Sigmoid colon (tissue), 6 donors: ENCODE measurements at regions not wholly inside any gene's neighbourhood (a gene's known extent, or its start where the extent isn't known, plus 50 kb on each side); places are given as distances from the start of the nearest gene placed in this dataset.
"Not testable (repeated sequence)": the region's sequence is repeated elsewhere in the genome, so short reads cannot be mapped to it uniquely, and the experiment has no call there.

ENCODE experiments used
- DNase-seq: peaks from one replicate; pipeline ENCODE4 v3.0.0-alpha.2; 2019
- H3K27ac ChIP-seq, 4 donors: fragments of 200-600 bp; sonication (generic); one replicate each; pipeline ENCODE4 v1.5.1; 2016 to 2019; ENCODE audit warnings: mild to moderate bottlenecking in 1 of 4
- H3K27me3 ChIP-seq, 3 donors: fragments of 200-600 bp; sonication (generic); one replicate each; pipeline ENCODE4 v1.5.1; 2019; ENCODE audit warnings: mild to moderate bottlenecking in 1 of 3
- H3K36me3 ChIP-seq, 4 donors: fragments of 200-600 bp; sonication (generic); one replicate each; pipeline ENCODE4 v1.5.1; 2016 to 2019
- H3K4me1 ChIP-seq, 4 donors: fragments of 200-600 bp; sonication (generic); one replicate each; pipeline ENCODE4 v1.5.1; 2017 to 2019
- H3K4me3 ChIP-seq, 4 donors: fragments of 200-600 bp; sonication (generic); one replicate each; pipeline ENCODE4 v1.5.1; 2017 to 2019; ENCODE audit warnings: mild to moderate bottlenecking in 2 of 4, moderate library complexity in 1 of 4
- H3K9me3 ChIP-seq, 4 donors: fragments of 200-600 bp in 3 of 4; sonication (generic) in 3 of 4; one replicate each; pipeline versions ENCODE4 v1.5.1 to v1.6.1; 2013 to 2019
- EP300 ChIP-seq, 4 donors: sonication (generic); formaldehyde crosslinking; IDR thresholded peaks; one replicate each; pipeline ENCODE4 v1.6.1; 2017; ENCODE audit warnings: antibody characterized with exemption in 4 of 4
- POLR2A ChIP-seq, 2 donors: fragments of 450-650 bp; IDR thresholded peaks; one replicate each; pipeline ENCODE4 v1.6.1; 2016; ENCODE audit warnings: antibody characterized with exemption in 2 of 2, mild to moderate bottlenecking in 2 of 2, moderate library complexity in 2 of 2
- POLR2AphosphoS5 ChIP-seq, 4 donors: sonication (generic); formaldehyde crosslinking; IDR thresholded peaks; one replicate each; pipeline ENCODE4 v1.6.1; 2017; ENCODE audit warnings: antibody characterized with exemption in 4 of 4
- WGBS, 2 donors: extraction: QIAGEN DNeasy Blood & Tissue Kit; methylation state at CpG; one replicate each; pipeline ENCODE4 v1.1.7; 2013; 5-methylcytosine and 5-hydroxymethylcytosine counted together
- intact Hi-C: fragments of 100-400 bp; cut with DNase I; formaldehyde crosslinking; loops from one replicate; pipeline ENCODE4 v1.15.1; 2023
- TF ChIP-seq, protein P1 (sequence below), 4 experiments: fragments of 450-650 bp in 3 of 4; fragments of 200-600 bp in 1 of 4; IDR thresholded peaks; one replicate each; pipeline ENCODE4 v1.5.1; 2016 to 2019; ENCODE audit warnings: antibody characterized with exemption in 4 of 4, mild to moderate bottlenecking in 3 of 4, moderate library complexity in 2 of 4
- donor health status: healthy with polysubstance abuse.
- donor health status: healthy.

DNA sequence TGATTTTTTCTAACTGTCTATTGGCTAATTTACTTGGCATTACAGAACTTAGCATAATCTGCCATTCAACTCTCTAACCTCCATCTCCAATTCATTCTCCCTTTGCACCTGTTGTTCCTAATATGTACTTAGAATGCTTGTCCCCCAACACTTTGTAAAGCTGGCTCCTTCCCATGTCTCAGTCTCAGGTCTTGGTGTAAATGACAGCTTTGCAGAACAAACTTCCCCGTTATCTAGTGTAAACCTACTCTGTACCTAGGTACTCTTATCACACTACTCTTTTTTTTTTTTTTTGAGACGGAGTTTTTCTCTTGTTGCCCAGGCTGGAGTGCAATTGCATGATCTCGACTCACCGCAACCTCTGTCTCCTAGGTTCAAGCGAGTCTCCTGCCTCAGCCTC, 77.2 kb upstream of the CTNNA1 start:
- Histone ChIP-seq H3K9me3 (peaks cover 0 to 4% (median 0%) of the 10 kb centered on the region in 4 donors), H3K27me3 (no peaks in the 10 kb centered on the region), H3K27ac (no peak overlapping the region), H3K4me1 (no peaks in the 10 kb centered on the region), H3K36me3 (no peaks in the 10 kb centered on the region), H3K4me3 (no peak overlapping the region)
- intact Hi-C loops = no loop called here
- no peak for DNase-seq
- TF ChIP-seq POLR2A (IDR thresholded peaks at IDR 0.05) (no peak), POLR2AphosphoS5 (IDR thresholded peaks at IDR 0.05) (no peak), EP300 (IDR thresholded peaks at IDR 0.05) (no peak)
- TF ChIP-seq, protein P1, sequence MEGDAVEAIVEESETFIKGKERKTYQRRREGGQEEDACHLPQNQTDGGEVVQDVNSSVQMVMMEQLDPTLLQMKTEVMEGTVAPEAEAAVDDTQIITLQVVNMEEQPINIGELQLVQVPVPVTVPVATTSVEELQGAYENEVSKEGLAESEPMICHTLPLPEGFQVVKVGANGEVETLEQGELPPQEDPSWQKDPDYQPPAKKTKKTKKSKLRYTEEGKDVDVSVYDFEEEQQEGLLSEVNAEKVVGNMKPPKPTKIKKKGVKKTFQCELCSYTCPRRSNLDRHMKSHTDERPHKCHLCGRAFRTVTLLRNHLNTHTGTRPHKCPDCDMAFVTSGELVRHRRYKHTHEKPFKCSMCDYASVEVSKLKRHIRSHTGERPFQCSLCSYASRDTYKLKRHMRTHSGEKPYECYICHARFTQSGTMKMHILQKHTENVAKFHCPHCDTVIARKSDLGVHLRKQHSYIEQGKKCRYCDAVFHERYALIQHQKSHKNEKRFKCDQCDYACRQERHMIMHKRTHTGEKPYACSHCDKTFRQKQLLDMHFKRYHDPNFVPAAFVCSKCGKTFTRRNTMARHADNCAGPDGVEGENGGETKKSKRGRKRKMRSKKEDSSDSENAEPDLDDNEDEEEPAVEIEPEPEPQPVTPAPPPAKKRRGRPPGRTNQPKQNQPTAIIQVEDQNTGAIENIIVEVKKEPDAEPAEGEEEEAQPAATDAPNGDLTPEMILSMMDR (IDR thresholded peaks at IDR 0.05) = no peak
- 86 to 88% methylated on average over 5 of the region's 5 CpGs for WGBS, 2 donors

DNA sequence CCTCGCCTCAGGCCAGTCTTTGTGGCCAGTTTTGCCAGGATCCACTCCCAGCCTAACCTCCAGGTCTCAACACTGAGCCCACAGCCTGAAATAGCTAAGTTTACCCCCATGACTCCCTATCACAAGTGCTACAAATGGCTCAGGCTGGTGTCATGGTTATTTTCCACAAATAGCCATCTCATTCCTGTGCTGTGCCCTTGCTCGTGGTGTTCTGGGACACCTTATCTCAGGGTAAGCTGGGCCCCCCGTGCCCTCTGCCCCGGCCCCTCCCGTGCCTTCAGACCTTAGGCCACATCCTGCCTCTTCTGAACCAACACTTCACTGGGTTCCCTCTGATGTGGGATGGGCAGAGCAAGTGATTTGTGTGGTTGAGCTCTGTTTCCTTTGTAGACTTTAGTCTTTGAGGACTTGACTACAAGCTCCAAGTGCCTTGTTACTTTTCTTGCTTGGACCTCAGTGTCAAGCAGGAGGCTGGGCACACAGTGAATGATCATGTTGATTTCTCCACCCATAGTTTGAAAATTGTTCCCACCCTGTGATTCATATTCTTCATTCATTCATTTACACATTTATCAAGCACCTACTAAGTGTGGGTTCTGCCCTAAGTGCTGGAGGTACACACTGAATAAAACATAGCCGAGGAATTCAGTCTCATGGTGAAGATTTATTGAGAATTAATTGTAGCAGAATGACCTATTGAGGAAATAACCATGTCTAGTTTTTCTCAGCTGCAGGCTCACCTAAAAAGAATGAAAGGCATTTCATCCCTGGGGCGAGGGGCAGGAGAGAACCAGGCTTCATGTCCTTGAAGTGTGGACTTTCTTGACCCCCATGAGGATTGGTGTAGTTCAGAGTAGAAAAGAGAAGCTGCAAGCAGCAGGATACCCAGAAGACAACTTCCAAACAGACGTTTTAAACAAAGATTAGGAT, 84.5 kb upstream of the CTNNA1 start:
- H3K27ac ChIP-seq = no peak overlapping the region
- intact Hi-C loops = no loop called here
- H3K4me3 ChIP-seq = no peak overlapping the region
- no peak for DNase-seq
- WGBS, 2 donors = 54 to 70% methylated on average over 8 of the region's 8 CpGs
- no peak for TF ChIP-seq POLR2AphosphoS5 (IDR thresholded peaks at IDR 0.05)
- TF ChIP-seq, protein P1 (IDR thresholded peaks at IDR 0.05) = no peak
- H3K36me3 ChIP-seq = no peaks in the 10 kb centered on the region
- H3K9me3 ChIP-seq = no peaks in the 10 kb centered on the region
- H3K27me3 ChIP-seq = no peaks in the 10 kb centered on the region
- H3K4me1 ChIP-seq = no peaks in the 10 kb centered on the region

DNA sequence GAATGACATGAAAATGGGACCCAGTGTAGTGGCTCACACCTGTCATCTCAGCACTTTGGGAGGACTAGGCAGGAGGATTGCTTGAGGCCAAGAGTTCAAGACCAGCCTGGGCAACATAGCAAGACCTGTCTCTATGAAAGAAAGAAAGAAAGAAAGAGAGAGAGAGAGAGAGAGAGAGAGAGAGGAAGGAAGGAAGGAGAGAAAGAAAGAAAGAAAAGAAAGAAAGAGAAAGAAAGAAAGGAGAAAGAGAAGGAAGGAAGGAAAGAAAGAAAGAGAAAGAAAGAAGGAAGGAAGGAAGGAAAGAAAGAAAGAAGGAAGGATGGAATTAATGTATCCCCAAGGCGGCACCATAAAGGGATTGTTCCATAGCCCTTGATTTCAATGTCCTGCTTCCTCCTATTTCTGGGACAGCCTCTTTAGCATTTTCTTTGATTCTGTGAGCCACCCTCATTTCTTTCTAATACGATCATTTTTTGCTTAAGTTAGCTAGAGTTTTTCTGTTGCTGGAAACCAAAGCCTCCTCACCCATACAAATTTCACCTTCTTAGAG, 85.4 kb upstream of the CTNNA1 start:
- H3K27ac ChIP-seq, H3K4me1 ChIP-seq, H3K36me3 ChIP-seq, DNase-seq, intact Hi-C loops, H3K4me3 ChIP-seq, H3K27me3 ChIP-seq, H3K9me3 ChIP-seq: not testable (repeated sequence)
- 89 to 91% methylated on average over 2 of the region's 2 CpGs for WGBS, 2 donors

DNA sequence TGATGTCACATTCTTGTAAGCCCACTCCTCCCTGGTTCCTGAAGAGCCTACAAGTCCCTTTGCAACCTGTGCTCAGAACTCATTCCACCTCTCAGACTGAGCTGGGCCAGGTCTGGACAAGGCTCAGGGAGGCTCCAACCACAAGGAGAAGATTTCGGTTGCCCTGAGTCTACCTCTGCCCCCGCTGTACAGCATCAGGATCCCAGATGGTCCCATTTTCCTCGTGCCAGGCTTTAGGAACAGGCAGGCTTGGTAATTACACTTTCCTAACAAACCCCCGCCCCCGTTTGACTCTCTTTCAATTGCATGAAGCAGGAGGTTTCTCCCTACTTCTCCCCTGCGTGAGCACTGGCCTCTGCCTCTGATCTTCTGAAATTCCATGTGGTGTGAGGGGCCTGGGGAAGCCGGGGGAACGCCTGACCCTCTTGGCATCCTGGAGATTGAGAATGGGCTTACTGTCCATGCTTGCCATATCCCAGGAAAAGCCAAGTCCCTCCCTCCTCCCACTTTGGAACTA, 86.9 kb upstream of the CTNNA1 start:
- intact Hi-C loops = no loop called here
- Histone ChIP-seq H3K27ac (no peak overlapping the region), H3K36me3 (no peaks in the 10 kb centered on the region), H3K4me3 (no peak overlapping the region), H3K4me1 (no peaks in the 10 kb centered on the region), H3K27me3 (no peaks in the 10 kb centered on the region), H3K9me3 (no peaks in the 10 kb centered on the region)
- no peak for TF ChIP-seq POLR2AphosphoS5 (IDR thresholded peaks at IDR 0.05)
- no peak for TF ChIP-seq EP300 (IDR thresholded peaks at IDR 0.05)
- no peak for TF ChIP-seq POLR2A (IDR thresholded peaks at IDR 0.05)
- TF ChIP-seq, protein P1 (IDR thresholded peaks at IDR 0.05) = no peak
- WGBS, 2 donors = 90 to 93% methylated on average over 8 of the region's 8 CpGs
- no peak for DNase-seq

DNA sequence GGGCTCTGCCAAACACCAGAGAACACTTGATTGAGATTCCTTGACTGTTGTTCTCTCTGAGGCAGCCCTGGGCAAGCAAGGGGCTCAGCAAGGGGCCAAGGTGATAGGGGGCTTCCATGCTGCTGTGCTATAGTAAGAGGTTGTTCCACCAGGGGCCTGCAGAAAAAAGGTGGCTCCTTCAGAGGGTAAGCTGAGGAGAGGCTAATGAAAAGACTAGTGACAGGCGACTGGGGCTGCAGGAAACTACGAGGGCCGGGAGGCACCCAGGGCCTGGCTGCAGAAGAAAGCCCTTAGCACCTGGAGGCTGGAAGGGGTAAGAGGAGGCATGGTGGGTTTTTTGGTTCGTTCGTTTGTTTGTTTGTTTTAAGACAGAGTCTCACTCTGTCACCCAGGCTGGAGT, 88.0 kb upstream of the CTNNA1 start:
- intact Hi-C loops = no loop called here
- H3K9me3 ChIP-seq = no peaks in the 10 kb centered on the region
- WGBS, 2 donors = 82 to 91% methylated on average over 5 of the region's 5 CpGs
- H3K27ac ChIP-seq = no peak overlapping the region
- H3K27me3 ChIP-seq = no peaks in the 10 kb centered on the region
- H3K36me3 ChIP-seq = no peaks in the 10 kb centered on the region
- no peak for DNase-seq
- no peak overlapping the region for H3K4me3 ChIP-seq
- no peaks in the 10 kb centered on the region for H3K4me1 ChIP-seq
- no peak for TF ChIP-seq POLR2AphosphoS5 (IDR thresholded peaks at IDR 0.05)
